IMR-90 (cell line): ENCODE measurements at regions not wholly inside any gene's neighbourhood (a gene's known extent, or its start where the extent isn't known, plus 50 kb on each side); places are given as distances from the start of the nearest gene placed in this dataset.

Experiments used
- ATAC-seq: fragments of 200-7000 bp; cut with Tn5 transposase; 2 replicates; pipeline ENCODE4 v1.9.1; 2020; ENCODE audit warnings: low read depth, mild to moderate bottlenecking, moderate library complexity
- BruUV-seq: library from RNA; stranded (reverse); fragments of 400-500 nt; replicated peaks from 2 replicates; lab custom pipeline; 2021; lab: Mats Ljungman, UMichigan
- CTCF ChIA-PET: fragments of 300-600 bp; formaldehyde crosslinking; extraction: SDS; loops from one replicate; lab custom pipeline; 2021; ENCODE audit warnings: antibody characterized with exemption; lab: Yijun Ruan, JAX
- POLR2A ChIA-PET: fragments of 300-600 bp; sonication (Branson Sonifier 250); formaldehyde crosslinking; loops from one replicate; lab custom pipeline; 2022; ENCODE audit warnings: antibody characterized with exemption; ENCODE audit not compliant: unreplicated experiment; lab: Charles Lee
- DNase-seq: peaks from one replicate; pipeline ENCODE4 v3.0.0; 2013
- H2AFZ ChIP-seq: replicated peaks from 2 replicates; pipeline ENCODE3; 2013; ENCODE audit warnings: low read length, mild to moderate bottlenecking; ENCODE audit not compliant: poor library complexity
- H2AK5ac ChIP-seq: 2 replicates; pipeline ENCODE4 v1.6.1; 2013; ENCODE audit warnings: low read depth, low read length, inconsistent platforms
- H2AK9ac ChIP-seq: replicated peaks from 2 replicates; pipeline ENCODE3; 2013; ENCODE audit warnings: mild to moderate bottlenecking, low read depth, low read length, moderate library complexity; ENCODE audit not compliant: poor library complexity
- H2BK120ac ChIP-seq: 2 replicates; pipeline ENCODE4 v1.6.1; 2013; ENCODE audit warnings: low read depth, low read length, inconsistent platforms
- H2BK15ac ChIP-seq: 3 replicates; pipeline ENCODE4 v1.6.1; 2013; ENCODE audit warnings: low read depth, low read length, inconsistent platforms
- H2BK20ac ChIP-seq: 2 replicates; pipeline ENCODE4 v1.6.1; 2013; ENCODE audit warnings: low read depth, mild to moderate bottlenecking, inconsistent platforms, low read length, moderate library complexity
- H2BK5ac ChIP-seq: 2 replicates; pipeline ENCODE4 v1.6.1; 2013; ENCODE audit warnings: mild to moderate bottlenecking, low read depth, low read length, inconsistent platforms; ENCODE audit not compliant: poor library complexity, severe bottlenecking
- H3K14ac ChIP-seq: replicated peaks from 2 replicates; pipeline ENCODE4 v1.6.1; 2013; ENCODE audit warnings: low read depth, low read length, inconsistent platforms
- H3K18ac ChIP-seq: 2 replicates; pipeline ENCODE4 v1.6.1; 2013; ENCODE audit warnings: low read depth, low read length, control low read depth
- H3K23ac ChIP-seq: 2 replicates; pipeline ENCODE4 v1.6.1; 2013; ENCODE audit warnings: low read depth, low read length, inconsistent platforms
- H3K27ac ChIP-seq: 2 replicates; pipeline ENCODE4 v1.5.1; 2013; ENCODE audit warnings: mild to moderate bottlenecking, control low read depth, low read length; ENCODE audit not compliant: insufficient read depth
- H3K27me3 ChIP-seq: 2 replicates; pipeline ENCODE4 v1.6.1; 2013; ENCODE audit warnings: low read length; ENCODE audit not compliant: control insufficient read depth, insufficient read depth
- H3K36me3 ChIP-seq: 2 replicates; pipeline ENCODE4 v1.6.1; 2013; ENCODE audit warnings: low read length, mixed read lengths; ENCODE audit not compliant: control insufficient read depth, insufficient read depth
- H3K4ac ChIP-seq: 2 replicates; pipeline ENCODE4 v1.6.1; 2013; ENCODE audit warnings: low read depth, low read length, inconsistent platforms
- H3K4me1 ChIP-seq: 2 replicates; pipeline ENCODE4 v1.6.1; 2013; ENCODE audit warnings: low read length, mixed read lengths; ENCODE audit not compliant: control insufficient read depth, insufficient read depth
- H3K4me2 ChIP-seq: 2 replicates; pipeline ENCODE4 v1.6.1; 2013; ENCODE audit warnings: low read depth, mild to moderate bottlenecking, control low read depth, low read length, moderate library complexity
- H3K4me3 ChIP-seq: 2 replicates; pipeline ENCODE4 v1.5.1; 2013; ENCODE audit warnings: low read depth, mild to moderate bottlenecking, control low read depth, low read length, moderate library complexity; ENCODE audit not compliant: insufficient read depth
- H3K56ac ChIP-seq: 2 replicates; pipeline ENCODE4 v1.6.1; 2013; ENCODE audit warnings: low read length, inconsistent platforms; ENCODE audit not compliant: insufficient read depth; ENCODE audit errors: extremely low read depth
- H3K79me1 ChIP-seq, 2 experiments: 2 replicates each; pipeline ENCODE4 v1.6.1; 2013; ENCODE audit warnings: low read length in 2 of 2, inconsistent platforms in 1 of 2, low read depth in 1 of 2
- H3K9ac ChIP-seq: 2 replicates; pipeline ENCODE4 v1.6.1; 2013; ENCODE audit warnings: low read depth, low read length, control low read depth
- H3K9me1 ChIP-seq: 2 replicates; pipeline ENCODE4 v1.6.1; 2013; ENCODE audit warnings: low read length, inconsistent platforms; ENCODE audit not compliant: insufficient read depth
- H3K9me3 ChIP-seq: 2 replicates; pipeline ENCODE4 v1.6.1; 2013; ENCODE audit warnings: low read length; ENCODE audit not compliant: control insufficient read depth, insufficient read depth
- H4K20me1 ChIP-seq: 2 replicates; pipeline ENCODE4 v1.6.1; 2013; ENCODE audit warnings: low read length, inconsistent platforms; ENCODE audit not compliant: insufficient read depth
- H4K5ac ChIP-seq: 2 replicates; pipeline ENCODE4 v1.6.1; 2013; ENCODE audit warnings: mild to moderate bottlenecking, low read depth, low read length, control low read depth
- H4K8ac ChIP-seq, 2 experiments: 2 replicates each; pipeline ENCODE4 v1.6.1; 2013; ENCODE audit warnings: low read depth in 2 of 2, low read length in 2 of 2, control low read depth in 1 of 2, inconsistent platforms in 1 of 2
- H4K91ac ChIP-seq: 2 replicates; pipeline ENCODE4 v1.6.1; 2013; ENCODE audit warnings: low read depth, low read length, inconsistent platforms; ENCODE audit not compliant: insufficient read depth
- BHLHE40 ChIP-seq: fragments of 150-350 bp; IDR thresholded peaks from 2 replicates; pipeline ENCODE4 v1.6.1; 2016; ENCODE audit warnings: mild to moderate bottlenecking, low read depth, low read length
- CEBPB ChIP-seq: IDR thresholded peaks from 2 replicates; pipeline ENCODE4 v1.6.1; 2012; ENCODE audit warnings: low read depth, low read length, improper control_type of control experiment
- CHD1 ChIP-seq: IDR thresholded peaks from 2 replicates; pipeline ENCODE4 v1.6.1; 2012; ENCODE audit warnings: low read depth, low read length, improper control_type of control experiment
- FOS ChIP-seq: fragments of 150-350 bp; IDR thresholded peaks from 2 replicates; pipeline ENCODE4 v1.6.1; 2016; ENCODE audit warnings: low read depth, low read length
- MAFK ChIP-seq: IDR thresholded peaks from 2 replicates; pipeline ENCODE4 v1.6.1; 2012; ENCODE audit warnings: low read depth, low read length, improper control_type of control experiment
- NFE2L2 ChIP-seq: fragments of 150-350 bp; IDR thresholded peaks from 2 replicates; pipeline ENCODE4 v1.6.1; 2016; ENCODE audit warnings: low read depth, mild to moderate bottlenecking, low read length
- POLR2A ChIP-seq: IDR thresholded peaks from 2 replicates; pipeline ENCODE4 v1.6.1; 2012; ENCODE audit warnings: mild to moderate bottlenecking, low read depth, low read length
- SMC3 ChIP-seq: fragments of 150-350 bp; IDR thresholded peaks from 2 replicates; pipeline ENCODE4 v1.6.1; 2016; ENCODE audit warnings: low read depth, mild to moderate bottlenecking, antibody characterized with exemption, low read length, moderate library complexity
- WGBS, 2 experiments: methylation state at CpG; one replicate each; pipeline versions ENCODE4 v1.1.5 to v1.1.7; 2013; ENCODE audit warnings: missing lambda C conversion rate in 2 of 2; ENCODE audit not compliant: insufficient read length in 1 of 2; ENCODE audit errors: extremely low coverage in 2 of 2; 5-methylcytosine and 5-hydroxymethylcytosine counted together
- dilution Hi-C: fragments of 300-500 bp; cut with HindIII; formaldehyde crosslinking; loops from one replicate; pipeline ENCODE4 v1.14.3; 2018; ENCODE audit warnings: low sequenced_read_pairs; ENCODE audit not compliant: unreplicated experiment
- in situ Hi-C: fragments of 300-500 bp; cut with MboI; formaldehyde crosslinking; loops from 3 replicates; pipeline ENCODE4 v1.14.3; 2019; ENCODE audit warnings: low sequenced_read_pairs, inconsistent platforms, mixed read lengths
- intact Hi-C: fragments of 100-400 bp; cut with micrococcal nuclease; formaldehyde crosslinking; loops from 2 replicates; pipeline ENCODE4 v1.10.0; 2022
- TF ChIP-seq, protein P1 (sequence below): fragments of 150-350 bp; IDR thresholded peaks from 2 replicates; pipeline ENCODE4 v1.6.1; 2016; ENCODE audit warnings: low read depth, mild to moderate bottlenecking, low read length, moderate library complexity, borderline replicate concordance

DNA sequence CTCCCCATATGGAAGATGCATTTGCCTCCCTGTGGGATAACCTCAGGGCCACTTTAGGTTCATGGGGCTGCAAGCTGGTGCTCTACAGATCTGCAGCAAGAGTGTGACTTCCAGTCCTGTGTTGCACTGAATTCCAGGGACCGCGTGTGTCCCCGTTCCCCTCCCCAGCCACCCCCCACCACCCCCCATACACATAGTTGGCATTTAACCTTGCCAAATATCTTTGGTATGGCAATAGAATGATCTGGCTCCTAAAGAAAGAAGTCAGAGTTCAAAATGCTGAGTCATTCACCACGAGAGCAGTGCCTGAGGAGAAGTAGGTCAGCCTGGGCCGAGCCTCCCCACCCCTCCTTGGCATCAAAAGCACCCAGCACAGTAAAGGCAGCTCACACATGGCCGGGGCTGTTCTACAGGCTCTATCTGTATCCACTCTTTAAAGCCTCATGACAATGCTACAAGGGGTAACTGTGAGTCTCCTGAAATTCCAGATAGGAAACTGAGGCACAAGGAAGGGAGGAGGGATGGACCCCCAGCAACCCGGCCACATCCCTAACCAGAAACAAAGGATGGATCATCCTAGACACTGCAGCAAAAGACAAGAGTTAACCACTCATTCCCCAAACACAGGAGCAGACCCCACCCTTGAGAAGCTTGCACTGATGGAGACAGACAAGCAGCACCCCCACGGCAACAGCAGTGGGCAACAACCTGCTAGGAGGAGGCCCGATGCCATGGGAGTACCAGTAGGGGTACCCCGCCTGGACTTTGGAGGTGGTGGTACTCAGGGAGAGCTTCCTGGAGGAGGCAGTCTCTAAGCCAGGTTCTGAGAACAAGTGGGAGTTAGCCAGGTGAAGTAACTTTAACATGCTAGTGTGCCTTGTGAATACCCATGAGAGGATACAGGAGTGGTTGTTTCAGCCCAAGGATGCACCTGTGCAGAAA, 70.3 kb upstream of the NANOS1 start:
- in situ Hi-C loops = no loop called here
- DNase-seq (peak; percentile 25), ATAC-seq (peak; percentile 86)
- no peak overlapping the region; the same call in 1 of the 2 replicates for H3K4me2 ChIP-seq
- H3K14ac ChIP-seq = 0 out of 2 replicates have a peak overlapping the region, but pooled peaks have one; percentile 32
- H3K56ac ChIP-seq = no peak overlapping the region
- H4K5ac ChIP-seq = peak overlapping the region; percentile 53; the same call in 1 of the 2 replicates
- H2AK9ac ChIP-seq = peak overlapping the region; percentile 9
- H3K18ac ChIP-seq = peak overlapping the region; percentile 30
- no peak overlapping the region; the same call in 1 of the 2 replicates for H2BK20ac ChIP-seq
- H3K9ac ChIP-seq = no peak overlapping the region
- no peak overlapping the region for H3K23ac ChIP-seq
- H3K36me3 ChIP-seq = no peaks in the 10 kb centered on the region
- peak overlapping the region; percentile 30; the same call in 1 of the 2 replicates for H2AK5ac ChIP-seq
- ChIA-PET POLR2A (no interaction called here), CTCF (interaction anchor here (0.6 to 1.3 kb wide), 2 partner anchors 10 to 37 kb away, joined by 3 to 5 read pairs; no protein-coding TSS in a partner anchor)
- no peak for TF ChIP-seq POLR2A
- no peak for TF ChIP-seq FOS
- peak; percentile 98 for TF ChIP-seq NFE2L2
- TF ChIP-seq MAFK = peak; percentile 51
- TF ChIP-seq, protein P1, sequence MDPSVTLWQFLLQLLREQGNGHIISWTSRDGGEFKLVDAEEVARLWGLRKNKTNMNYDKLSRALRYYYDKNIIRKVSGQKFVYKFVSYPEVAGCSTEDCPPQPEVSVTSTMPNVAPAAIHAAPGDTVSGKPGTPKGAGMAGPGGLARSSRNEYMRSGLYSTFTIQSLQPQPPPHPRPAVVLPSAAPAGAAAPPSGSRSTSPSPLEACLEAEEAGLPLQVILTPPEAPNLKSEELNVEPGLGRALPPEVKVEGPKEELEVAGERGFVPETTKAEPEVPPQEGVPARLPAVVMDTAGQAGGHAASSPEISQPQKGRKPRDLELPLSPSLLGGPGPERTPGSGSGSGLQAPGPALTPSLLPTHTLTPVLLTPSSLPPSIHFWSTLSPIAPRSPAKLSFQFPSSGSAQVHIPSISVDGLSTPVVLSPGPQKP = no peak
- no peak for TF ChIP-seq CEBPB
- TF ChIP-seq BHLHE40 = no peak
- TF ChIP-seq SMC3 = no peak
- TF ChIP-seq CHD1 = no peak
- intact Hi-C loops = no loop called here
- peak overlapping the region; percentile 25 for H2BK120ac ChIP-seq
- H2BK15ac ChIP-seq = no peak overlapping the region; the same call in 2 of the 3 replicates
- BruUV-seq = no TSS peak
- H3K4me3 ChIP-seq = no peak overlapping the region
- H3K79me1 ChIP-seq = no peaks in the 10 kb centered on the region
- dilution Hi-C loops = no loop called here
- H2BK5ac ChIP-seq = no peak overlapping the region
- H4K8ac ChIP-seq = peak overlapping the region in 1 of 2 experiments; percentile 22; a peak in 2 of 4 replicates
- no peaks in the 10 kb centered on the region for H3K9me1 ChIP-seq
- peak overlapping the region; percentile 31 for H3K4ac ChIP-seq
- peak overlapping the region; percentile 51 for H4K91ac ChIP-seq
- H2AFZ ChIP-seq = peak overlapping the region; percentile 16
- H3K27me3 ChIP-seq = peaks cover 6% of the 10 kb centered on the region
- no peaks in the 10 kb centered on the region; the same call in 1 of the 2 replicates for H3K9me3 ChIP-seq
- no peaks in the 10 kb centered on the region for H4K20me1 ChIP-seq
- H3K27ac ChIP-seq = no peak overlapping the region; the same call in 1 of the 2 replicates
- H3K4me1 ChIP-seq = peaks cover 7% of the 10 kb centered on the region
- WGBS, 2 experiments = no CpG with 5 or more reads among the region's 10 CpGs
